HG03108 (cell line): ENCODE measurements at regions not wholly inside any gene's neighbourhood (a gene's known extent, or its start where the extent isn't known, plus 50 kb on each side); places are given as distances from the start of the nearest gene placed in this dataset.

Experiments used
- ATAC-seq: cut with Tn5 transposase; IDR thresholded peaks from one replicate; pipeline ENCODE4 v1.9.1; 2021; ENCODE audit warnings: moderate library complexity; ENCODE audit not compliant: unreplicated experiment

DNA sequence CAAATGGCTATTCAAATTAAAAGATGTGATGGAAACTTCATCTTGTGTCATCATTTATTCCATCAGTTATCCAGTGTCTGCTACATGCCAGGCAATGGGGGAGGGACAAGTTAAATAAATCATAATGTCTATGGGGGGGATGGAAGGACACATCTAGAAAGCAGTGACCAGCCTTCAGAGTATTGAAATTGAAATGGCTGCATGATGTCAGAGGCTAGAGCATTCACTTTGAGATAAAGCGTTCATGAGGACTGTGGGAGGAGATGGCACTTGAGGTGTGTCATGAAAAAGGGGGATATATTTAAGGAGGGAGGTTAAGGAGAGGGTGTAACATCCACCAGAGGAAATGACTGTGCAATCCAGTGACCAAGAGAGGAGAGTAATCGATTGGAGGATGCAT, 50.6 kb downstream of the SLIT2 start:
- no peak for ATAC-seq

DNA sequence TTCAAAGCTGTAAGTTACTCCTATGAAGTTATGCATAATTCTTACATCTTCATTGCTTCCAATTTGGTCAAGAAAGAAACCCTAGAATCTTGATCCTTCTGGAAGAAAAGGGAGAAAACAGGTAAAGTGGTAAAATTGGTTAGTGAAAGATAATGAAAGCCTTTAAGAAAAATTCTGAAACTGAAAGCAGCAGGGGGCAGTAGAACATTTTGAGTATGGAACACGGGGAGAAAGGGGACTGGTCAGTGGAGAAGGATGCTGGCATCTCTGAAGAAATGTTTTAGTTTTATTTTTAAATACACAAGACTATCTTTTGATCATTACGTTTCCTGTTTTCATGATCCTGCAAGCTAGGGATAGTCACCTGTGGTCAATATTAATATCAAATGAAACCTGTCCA, 54.3 kb downstream of the SLIT2 start:
- ATAC-seq: no peak

DNA sequence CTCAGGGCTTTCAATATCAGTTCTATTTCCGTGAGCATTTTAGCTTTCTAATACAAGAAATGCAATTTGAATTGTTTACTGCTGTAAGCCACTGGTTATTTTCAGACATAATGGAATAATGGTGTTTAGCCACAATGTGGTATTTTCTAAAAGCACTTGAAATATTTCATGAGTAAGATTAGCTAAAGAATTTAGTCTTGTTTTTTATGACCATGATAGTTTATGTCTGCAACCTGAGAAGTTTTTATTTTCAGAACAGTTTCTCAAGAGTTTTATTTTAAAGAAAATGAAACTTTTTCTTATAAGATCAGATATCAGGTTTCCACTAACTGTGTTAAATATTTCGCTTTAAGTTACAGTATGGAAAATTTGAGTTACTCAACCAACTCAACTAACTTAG, 60.2 kb downstream of the SLIT2 start:
- no peak for ATAC-seq

DNA sequence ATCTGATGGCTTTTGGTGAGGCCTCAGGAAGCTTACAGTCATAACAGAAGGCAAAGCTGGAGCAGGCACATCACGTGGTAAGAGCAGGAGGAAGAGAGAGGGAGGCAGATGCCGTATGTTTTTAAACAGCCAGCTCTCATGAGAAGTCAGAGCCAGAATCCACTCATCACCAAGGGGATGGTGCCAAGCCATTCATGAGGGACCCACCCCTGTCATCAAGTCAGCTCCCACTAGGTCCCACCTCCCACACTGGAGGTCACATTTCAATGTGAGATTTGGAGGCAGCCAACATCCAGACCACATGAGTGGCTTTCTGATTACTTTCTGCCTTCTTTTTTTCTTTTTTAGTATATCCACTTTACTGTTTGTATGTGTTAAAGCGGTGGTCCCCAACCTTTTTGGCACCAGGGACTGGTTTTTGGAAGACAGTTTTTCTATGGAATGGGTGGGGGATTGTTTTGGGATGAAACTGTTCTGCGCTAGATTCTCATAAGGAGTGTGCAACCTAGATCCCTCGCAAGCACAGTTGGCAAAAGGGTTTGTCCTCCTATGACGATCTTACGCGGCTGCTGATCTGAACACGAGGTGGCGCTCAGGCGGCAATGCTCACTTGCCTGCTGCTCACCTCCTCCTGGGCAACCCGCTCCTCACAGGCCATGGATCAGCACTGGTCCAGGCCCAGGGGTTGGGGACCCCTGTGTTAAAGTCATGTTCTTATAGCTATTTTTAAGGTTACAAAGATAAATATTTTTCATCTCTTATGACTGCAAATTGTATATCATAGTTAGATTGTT, 61.7 kb downstream of the SLIT2 start:
- ATAC-seq: no peak

DNA sequence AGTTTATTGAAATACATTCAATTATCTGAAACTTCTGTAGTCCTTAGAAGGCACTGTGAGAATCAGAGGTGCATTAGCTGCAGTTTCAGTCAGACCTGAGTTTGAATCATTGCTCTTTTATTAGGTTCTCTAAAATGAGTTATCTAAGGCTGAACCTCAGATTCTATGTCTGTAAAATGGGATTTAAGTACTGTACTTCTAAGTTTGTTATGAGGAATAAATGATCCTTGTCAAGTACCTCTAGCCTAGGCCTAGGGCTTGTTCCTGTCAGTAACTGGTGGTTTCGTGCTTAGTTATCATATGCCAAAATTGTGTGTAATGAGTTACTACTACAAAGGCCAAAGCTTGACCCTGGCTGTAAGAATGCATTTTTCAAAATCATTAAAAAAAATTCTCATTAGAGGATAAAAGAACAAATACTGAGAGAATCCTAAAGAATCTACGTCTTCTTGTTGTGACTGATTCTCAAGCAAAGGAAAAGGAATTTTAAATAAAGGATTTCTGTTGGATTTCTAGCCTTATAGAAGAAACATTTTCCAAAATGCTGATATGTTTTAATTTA, 65.8 kb downstream of the SLIT2 start:
- no peak for ATAC-seq

DNA sequence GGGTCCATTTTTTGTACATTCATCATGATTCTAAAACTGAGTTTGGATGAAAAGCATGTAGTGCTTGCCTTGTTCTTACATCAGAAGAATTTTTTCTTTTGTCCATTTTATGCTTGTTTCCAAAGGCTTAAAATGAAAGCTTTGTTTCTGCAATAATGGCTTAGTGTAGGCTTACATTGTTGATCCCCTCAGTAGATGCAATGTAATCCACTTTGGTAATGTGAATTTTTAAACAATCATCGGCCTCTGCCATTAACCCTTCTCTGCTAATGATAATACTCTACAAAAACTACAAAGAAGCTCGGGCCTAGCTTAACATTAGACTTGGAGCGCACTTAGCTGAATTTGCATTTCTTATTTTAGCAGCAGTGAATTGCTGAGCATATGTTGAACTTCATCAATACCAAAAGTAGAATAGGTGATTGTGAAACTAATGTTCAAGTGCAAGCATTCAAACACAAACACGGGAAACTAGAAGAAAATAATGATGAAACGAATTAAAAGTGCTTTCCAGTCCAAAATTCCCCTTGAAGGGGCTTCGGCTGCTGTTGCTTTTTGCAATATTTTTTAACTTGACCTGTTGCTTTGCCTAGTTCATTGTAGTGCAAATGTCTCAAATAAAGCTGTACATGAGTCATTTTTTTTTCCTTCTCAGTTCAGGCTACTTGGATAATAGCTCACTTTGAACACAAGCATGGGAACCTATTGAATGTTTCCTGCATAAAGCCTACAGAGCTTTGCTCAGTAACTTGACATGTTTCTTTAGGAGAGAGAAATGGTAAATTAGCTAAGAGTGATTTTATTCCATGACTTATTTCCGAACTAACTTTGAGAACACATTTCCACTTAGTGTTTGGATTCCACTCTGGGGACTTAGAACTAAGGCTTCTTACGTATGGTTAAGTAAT, 66.5 kb downstream of the SLIT2 start:
- ATAC-seq: no peak

DNA sequence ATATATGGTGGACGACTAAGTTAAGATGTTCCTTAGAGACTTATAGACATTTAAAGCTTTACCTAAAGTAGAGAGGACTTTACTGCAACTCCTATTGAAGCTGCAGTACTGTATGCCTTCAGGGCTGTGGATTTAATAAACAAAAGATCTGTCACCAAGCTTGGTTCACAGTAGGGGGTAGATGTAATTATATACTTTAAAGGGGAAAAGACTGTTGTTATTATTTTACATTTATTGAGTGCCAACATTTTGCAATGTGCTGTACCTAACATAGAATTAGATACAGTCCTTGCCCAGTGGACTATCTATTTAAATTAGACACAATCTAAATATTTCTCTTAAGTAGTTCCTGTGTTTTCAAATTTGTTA, 67.2 kb downstream of the SLIT2 start:
- no peak for ATAC-seq

DNA sequence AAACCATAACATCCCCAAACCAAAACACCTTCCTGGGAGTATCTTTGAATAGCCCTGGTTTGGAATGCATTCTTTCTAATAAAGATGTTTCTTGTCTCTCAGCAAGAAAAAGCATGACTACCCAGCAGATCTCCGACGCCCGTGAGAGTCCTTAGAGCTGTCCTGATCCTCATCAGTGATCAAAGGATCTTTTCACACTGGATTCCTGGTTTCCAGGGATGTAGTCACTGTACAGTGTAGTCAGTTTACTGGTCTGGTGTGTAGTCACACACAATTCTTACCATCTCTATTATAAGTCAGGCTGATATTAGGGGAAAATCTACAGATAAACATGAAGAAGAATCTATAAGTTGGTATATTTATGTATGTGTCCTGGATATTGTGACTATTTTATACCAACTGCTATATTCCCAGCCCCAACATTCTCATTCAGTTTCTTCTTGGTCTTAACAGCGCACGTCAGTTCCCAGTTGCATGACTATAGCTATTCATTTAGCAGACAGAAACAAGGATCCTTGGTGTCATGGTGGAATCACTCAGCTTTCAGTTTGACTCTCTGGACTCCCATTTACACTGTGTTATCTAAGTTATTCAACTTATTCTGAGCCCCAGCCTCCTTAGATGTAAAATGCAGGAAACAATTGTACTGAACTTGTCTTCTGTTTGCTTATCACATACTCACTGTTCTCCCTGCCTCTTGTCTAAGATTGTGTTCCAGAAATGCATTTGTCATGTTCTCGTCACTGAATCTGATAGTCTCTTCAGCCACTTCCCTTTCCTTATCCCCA, 68.3 kb downstream of the SLIT2 start:
- no peak for ATAC-seq

DNA sequence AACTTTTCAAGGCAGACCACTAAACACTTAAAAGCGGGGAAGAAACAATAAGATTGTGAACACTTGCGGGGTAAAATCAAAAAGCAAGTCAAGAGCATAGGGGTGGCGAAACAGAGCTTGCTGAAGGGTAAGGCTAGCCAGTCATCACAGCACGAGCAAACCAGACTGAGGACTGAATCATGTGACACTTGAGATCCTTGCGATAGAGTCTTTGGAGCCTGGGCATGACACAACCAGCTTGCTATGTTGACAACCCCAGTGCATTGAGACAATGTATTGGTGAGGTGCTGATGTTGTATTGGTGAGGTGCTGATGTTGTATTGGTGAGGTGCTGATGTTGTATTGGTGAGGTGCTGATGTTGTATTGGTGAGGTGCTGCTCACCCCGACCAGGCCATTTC, 72.3 kb downstream of the SLIT2 start:
- ATAC-seq: no peak

DNA sequence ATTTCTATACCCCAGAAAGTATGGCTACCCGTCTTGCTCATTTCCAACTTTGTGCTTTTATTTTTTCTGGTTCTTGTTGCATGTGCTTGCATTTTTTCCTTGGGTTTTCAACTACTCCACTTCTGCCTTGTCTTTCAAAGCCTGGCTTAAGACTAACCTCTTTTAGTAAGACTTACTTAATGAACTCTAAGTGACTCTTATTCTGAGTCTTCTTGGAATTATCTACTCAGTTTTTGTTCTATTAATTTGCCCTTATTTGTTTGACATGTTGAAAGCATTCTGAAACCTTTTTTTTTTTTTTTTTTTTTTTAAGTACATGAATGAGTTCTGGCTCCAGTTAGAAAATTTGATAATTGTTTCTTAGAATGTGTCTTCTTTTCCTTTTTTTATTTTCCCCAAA, 74.8 kb downstream of the SLIT2 start:
- ATAC-seq: no peak

DNA sequence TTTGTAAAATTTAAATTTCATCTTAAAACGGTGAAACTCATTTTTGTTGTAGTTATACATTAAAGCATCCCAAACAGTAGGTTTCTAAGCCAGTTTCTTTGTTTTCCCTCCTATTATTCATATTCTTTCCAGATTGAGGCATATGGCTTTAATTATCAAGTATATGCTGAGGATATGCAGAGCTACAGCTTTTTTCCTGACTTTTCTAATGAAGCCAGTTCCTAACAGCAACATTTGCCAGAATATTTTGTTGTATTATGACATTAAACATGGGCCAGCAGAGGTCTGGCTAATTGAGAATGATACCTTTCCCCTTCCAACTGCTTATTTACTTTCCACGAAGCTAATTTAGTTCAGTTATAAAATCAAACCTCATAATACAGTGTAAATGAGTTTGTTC, 75.3 kb downstream of the SLIT2 start:
- ATAC-seq: no peak

DNA sequence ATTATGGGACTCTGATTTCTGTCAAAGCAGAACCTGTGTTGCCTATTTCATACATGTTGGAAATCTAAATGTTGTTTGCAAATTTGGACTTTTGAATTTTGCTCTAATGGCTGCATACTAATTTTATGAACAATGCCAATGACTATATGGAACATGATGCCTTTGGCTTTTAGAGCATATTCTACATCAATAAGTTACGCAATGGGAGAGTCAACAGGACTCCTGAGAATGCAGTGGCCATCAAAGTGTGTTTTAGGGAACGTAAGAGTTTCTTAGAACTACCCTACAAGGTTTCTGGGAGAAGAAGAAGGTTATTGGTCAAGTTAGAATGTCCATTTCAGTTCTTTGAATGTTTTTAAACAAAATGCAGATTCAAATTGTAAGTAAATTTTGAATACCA, 76.1 kb downstream of the SLIT2 start:
- ATAC-seq: no peak

DNA sequence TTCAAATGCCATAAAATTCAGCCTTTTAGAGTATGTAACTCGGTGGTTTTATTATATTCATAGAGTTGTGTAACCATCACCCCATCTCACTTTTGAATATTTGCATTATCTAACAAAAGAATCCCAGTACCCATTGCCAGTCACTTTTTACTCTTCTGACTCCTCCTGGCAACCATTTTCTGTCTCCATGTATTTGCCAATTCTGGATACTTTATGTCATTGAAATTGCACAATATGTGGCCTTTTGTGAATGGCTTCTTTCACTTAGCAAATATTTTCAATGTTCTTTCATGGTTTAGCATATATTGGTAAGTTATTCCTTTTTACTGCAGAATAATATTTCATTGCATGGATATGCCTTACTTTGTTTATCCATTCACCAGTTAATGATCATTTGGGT, 79.9 kb downstream of the SLIT2 start:
- no peak for ATAC-seq

DNA sequence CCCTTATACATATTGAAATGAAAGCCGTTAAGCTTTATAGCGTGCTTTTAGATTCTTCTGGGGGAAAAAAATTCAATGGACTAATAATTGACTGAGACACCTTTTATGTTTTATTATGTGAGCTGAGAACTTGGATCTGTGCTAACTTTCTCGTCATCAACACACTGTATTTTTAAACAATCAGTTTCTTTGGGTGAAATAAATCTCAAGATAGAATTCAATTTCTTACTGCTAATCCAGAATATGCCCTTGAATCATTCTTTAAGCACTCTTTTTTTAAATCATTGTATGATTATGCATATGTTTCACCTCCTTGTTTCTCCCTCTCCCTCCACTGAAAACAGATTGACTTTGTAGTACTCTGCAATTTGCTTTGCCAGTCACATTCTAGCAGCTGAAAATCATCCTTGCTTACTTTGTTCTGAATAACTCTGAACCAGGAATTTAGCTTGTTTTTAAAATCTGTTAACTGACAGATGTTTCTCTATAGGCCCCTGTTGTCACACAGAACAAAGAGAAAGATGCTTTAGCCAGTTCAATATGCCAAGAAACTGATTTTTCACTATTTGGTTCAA, 81.5 kb downstream of the SLIT2 start:
- no peak for ATAC-seq

DNA sequence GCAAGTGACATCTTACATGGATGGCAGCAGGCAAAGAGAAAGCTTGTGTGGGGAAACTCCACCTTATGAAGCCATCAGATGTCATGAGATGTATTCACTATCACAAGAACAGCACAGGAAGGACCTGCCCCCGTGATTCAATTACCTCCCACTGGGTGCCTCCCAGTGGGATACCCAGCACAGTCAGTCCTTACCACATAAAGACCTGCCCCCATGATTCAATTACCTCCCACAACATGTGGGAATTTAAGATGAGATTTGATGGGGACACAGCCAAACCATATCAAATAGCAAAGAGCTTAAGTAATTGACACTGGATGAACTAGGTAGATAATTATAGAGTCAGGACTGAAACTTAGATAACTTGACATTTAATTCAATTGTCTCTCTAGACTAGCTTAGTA, 85.6 kb downstream of the SLIT2 start:
- no peak for ATAC-seq

DNA sequence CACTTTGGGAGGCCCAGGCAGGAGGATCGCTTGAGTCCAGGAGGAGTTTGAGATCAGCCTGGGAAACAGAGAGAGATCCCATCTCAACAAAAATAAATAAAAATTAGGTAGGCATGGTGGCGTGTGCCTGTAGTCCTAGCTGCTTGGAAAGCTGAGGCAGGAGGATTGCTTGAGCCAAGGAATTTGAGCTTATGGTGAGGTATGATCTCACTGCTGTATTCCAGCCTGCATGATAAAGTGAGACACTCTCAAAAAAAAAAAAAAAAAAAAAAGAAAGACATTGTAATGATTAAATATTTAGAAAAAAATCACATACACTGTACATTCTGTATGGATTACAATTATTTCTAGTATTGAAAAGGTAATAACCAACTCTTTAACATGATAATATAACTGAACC, 87.1 kb downstream of the SLIT2 start:
- no peak for ATAC-seq

DNA sequence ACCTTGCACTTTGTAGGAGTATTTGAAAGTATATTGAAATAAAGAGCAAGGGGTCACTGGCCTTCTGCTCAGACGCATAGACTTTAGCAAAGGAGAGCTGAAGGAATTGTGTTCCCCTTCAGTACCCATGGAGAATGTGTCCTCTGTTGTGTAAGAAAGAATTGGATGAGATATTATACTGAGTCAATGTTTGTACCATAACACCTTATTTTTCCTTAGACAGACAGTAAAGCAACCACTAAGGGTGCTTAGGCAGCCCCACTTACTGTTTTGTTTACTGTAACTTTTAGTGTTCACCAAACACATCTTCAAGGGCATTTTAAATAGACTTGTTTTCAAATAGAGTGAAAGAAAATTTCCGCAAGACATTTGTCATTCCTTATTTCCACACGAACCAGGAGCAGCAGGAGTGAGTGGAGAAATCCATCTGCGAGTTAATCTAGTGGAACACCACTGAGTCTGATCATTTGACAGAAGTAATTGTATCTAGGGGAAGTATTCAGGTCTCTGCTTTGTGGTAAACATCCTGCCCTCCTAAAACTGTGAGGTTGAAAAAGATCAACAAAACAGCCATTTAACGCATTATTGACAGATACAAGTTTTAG, 89.5 kb downstream of the SLIT2 start:
- no peak for ATAC-seq

DNA sequence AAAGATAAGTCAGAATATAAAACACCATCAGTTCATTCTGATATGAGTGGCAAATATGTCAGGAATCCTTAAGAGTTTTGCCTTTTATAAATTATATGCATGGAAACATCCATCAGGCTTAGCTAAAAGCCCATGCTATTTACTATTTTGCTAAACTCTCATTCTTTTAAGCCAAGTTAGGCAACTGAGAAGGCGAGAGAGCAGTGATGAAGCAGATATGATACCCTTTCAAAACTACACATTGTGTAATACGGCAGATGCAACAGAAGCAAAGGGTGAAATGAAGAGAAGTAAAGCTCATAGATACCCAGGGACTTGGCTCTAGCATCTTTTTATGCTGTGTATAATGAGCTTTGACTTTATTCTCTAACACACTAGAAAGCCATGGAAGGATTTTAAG, 95.8 kb downstream of the SLIT2 start:
- no peak for ATAC-seq

DNA sequence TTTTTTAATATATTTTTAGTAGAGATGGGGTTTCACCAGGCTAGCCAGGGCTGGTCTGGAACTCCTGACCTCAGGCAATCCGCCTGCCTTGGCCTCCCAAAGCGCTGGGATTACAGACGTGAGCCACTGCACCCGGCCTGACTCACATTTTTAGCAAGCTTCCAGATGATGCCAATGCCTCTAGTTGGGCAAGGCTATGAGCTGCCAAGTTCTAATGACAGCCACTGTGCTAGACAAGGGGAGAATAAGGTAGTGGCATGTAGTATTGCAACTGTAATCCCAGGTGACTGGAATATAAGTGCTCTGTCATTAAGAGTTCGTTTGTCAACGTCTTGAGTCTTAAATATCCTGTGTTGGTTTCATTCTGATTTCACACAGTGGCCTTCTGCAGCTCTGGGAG, 96.7 kb downstream of the SLIT2 start:
- ATAC-seq: no peak

DNA sequence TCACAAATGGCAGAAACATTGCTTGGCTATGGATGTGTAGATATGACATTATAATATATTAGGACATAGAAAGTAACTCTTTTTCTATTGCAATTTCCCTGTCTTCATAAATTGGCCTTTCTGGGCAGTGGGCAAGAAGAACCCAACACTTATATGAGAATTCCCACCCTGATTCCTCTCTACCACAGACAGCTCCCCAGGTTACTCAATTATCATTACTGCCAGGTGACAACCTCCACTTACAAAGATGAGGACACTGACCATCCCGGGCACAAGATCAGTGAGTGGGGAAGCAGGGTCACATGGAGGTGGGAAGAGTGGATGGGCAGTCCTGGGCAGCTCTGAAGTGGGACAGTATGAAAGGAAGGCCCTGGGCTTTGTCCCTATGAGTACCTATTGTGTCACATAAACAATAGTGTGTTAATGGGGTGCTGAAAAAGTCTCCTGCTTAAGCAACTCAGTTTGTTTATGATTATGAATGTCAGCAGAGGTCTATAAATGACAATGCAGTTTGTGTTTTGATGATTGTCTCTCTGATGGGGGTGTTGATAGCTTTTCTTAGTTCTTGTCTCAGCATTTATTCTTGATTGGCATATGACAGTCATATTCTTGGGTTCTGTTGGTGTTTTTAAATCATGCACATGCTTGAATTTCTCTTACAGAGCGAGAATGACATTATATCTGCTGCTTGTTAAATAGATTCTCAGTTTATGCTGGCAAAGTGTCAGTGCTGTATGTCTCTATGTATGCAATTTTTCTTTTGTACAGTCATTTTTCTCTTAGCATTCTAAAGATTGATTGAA, 99.9 kb downstream of the SLIT2 start:
- ATAC-seq: no peak
